HG02973 (cell line): ENCODE measurements at regions not wholly inside any gene's neighbourhood (a gene's known extent, or its start where the extent isn't known, plus 50 kb on each side); places are given as distances from the start of the nearest gene placed in this dataset.
"Not testable (repeated sequence)": the region's sequence is repeated elsewhere in the genome, so short reads cannot be mapped to it uniquely, and the experiment has no call there.

Experiments
- ATAC-seq: cut with Tn5 transposase; IDR thresholded peaks from one replicate; pipeline ENCODE4 v1.9.1; 2021; ENCODE audit warnings: moderate library complexity; ENCODE audit not compliant: unreplicated experiment

GRCh38 chr2:241981076-241981700, 111.7 kb downstream of the RTP5 start:
- ATAC-seq: no peak

- ATAC-seq: no peak
Observed at GRCh38 chr2:241982706-241983570, 113.4 kb downstream of the RTP5 start.

- no peak for ATAC-seq
Observed at GRCh38 chr2:241983571-241984270, 114.2 kb downstream of the RTP5 start.

GRCh38 chr2:241984271-241984655, 114.7 kb downstream of the RTP5 start:
- no peak for ATAC-seq

GRCh38 chr2:241984658-241985057, 115.1 kb downstream of the RTP5 start:
- no peak for ATAC-seq

- not testable (repeated sequence) for ATAC-seq
Observed at GRCh38 chr2:241985161-241985985, 115.8 kb downstream of the RTP5 start.

GRCh38 chr2:241985986-241986329, 116.4 kb downstream of the RTP5 start:
- ATAC-seq: no peak

- no peak for ATAC-seq
Observed at GRCh38 chr2:241986836-241987641, 117.5 kb downstream of the RTP5 start.

- no peak for ATAC-seq
Observed at GRCh38 chr2:241987726-241988125, 118.2 kb downstream of the RTP5 start.

- ATAC-seq: no peak
Observed at GRCh38 chr2:241988146-241988545, 118.6 kb downstream of the RTP5 start.

GRCh38 chr2:241989074-241989473, 119.5 kb downstream of the RTP5 start:
- no peak for ATAC-seq

GRCh38 chr2:241990466-241990865, 120.9 kb downstream of the RTP5 start:
- no peak for ATAC-seq

GRCh38 chr2:241991299-241991698, 121.8 kb downstream of the RTP5 start:
- no peak for ATAC-seq

- no peak for ATAC-seq
Observed at GRCh38 chr2:241992753-241993152, 123.2 kb downstream of the RTP5 start.

GRCh38 chr2:241993386-241994005, 124.0 kb downstream of the RTP5 start:
- ATAC-seq: no peak

- ATAC-seq: no peak
Observed at GRCh38 chr2:241994086-241994485, 124.6 kb downstream of the RTP5 start.

- ATAC-seq: no peak
Observed at GRCh38 chr2:241994556-241995213, 125.2 kb downstream of the RTP5 start.

GRCh38 chr2:241996100-241996499, 126.6 kb downstream of the RTP5 start:
- ATAC-seq: no peak

GRCh38 chr2:241997017-241997416, 127.5 kb downstream of the RTP5 start:
- no peak for ATAC-seq
